Muscle of leg (tissue), 3 donors: ENCODE measurements at regions not wholly inside any gene's neighbourhood (a gene's known extent, or its start where the extent isn't known, plus 50 kb on each side); places are given as distances from the start of the nearest gene placed in this dataset.

Source experiments
- DNase-seq: peaks from one replicate; pipeline ENCODE4 v3.0.0; 2013
- H3K27ac ChIP-seq: one replicate; pipeline ENCODE4 v1.5.1; 2013; ENCODE audit warnings: mild to moderate bottlenecking, low read length, control low read depth
- H3K27me3 ChIP-seq: one replicate; pipeline ENCODE4 v1.6.1; 2013; ENCODE audit warnings: low read length; ENCODE audit not compliant: control insufficient read depth, insufficient read depth
- H3K36me3 ChIP-seq: one replicate; pipeline ENCODE4 v1.6.1; 2013; ENCODE audit warnings: low read length; ENCODE audit not compliant: control insufficient read depth, insufficient read depth
- H3K4me1 ChIP-seq: one replicate; pipeline ENCODE4 v1.6.1; 2013; ENCODE audit warnings: low read length; ENCODE audit not compliant: control insufficient read depth, insufficient read depth
- H3K4me3 ChIP-seq: one replicate; pipeline ENCODE4 v1.5.1; 2013; ENCODE audit warnings: low read length, control low read depth
- H3K9me3 ChIP-seq: replicated peaks from 2 replicates; pipeline ENCODE4 v1.6.1; 2013; ENCODE audit warnings: low read depth, low read length; ENCODE audit not compliant: control insufficient read depth
- whole genome bisulfite sequencing: methylation state at CpG from one replicate; pipeline ENCODE4 v1.1.5; 2013; ENCODE audit warnings: missing lambda C conversion rate; ENCODE audit not compliant: insufficient coverage; 5-methylcytosine and 5-hydroxymethylcytosine counted together

GRCh38 chr6:56714273-56714672, 71.6 kb upstream of the DST start:
- 80% methylated on average over 1 of the region's 1 CpG for WGBS
- peaks cover 4% of the 10 kb centered on the region for H3K4me1 ChIP-seq
- H3K27me3 ChIP-seq = no peaks in the 10 kb centered on the region
- no peak for DNase-seq
- peaks cover 3% of the 10 kb centered on the region for H3K9me3 ChIP-seq
- H3K27ac ChIP-seq = no peak overlapping the region
- H3K4me3 ChIP-seq = no peak overlapping the region
- no peaks in the 10 kb centered on the region for H3K36me3 ChIP-seq

- Histone ChIP-seq H3K27ac (no peak overlapping the region), H3K4me1 (peaks cover 4% of the 10 kb centered on the region), H3K9me3 (peaks cover 3% of the 10 kb centered on the region), H3K36me3 (no peaks in the 10 kb centered on the region), H3K4me3 (no peak overlapping the region), H3K27me3 (no peaks in the 10 kb centered on the region)
- DNase-seq = peak; percentile 12
- 46% methylated on average over 2 of the region's 3 CpGs for WGBS
Measured at GRCh38 chr6:56713254-56713672, 70.6 kb upstream of the DST start.

GRCh38 chr6:56710967-56711366, 68.3 kb upstream of the DST start:
- Histone ChIP-seq H3K36me3 (no peaks in the 10 kb centered on the region), H3K4me3 (no peak overlapping the region), H3K27ac (no peak overlapping the region), H3K27me3 (no peaks in the 10 kb centered on the region), H3K4me1 (peaks cover 4% of the 10 kb centered on the region), H3K9me3 (no peaks in the 10 kb centered on the region)
- no CpG with 5 or more reads among the region's 1 CpG for WGBS
- DNase-seq = no peak

- no peak for DNase-seq
- WGBS = no CpG with 5 or more reads among the region's 4 CpGs
- Histone ChIP-seq H3K27me3 (no peaks in the 10 kb centered on the region), H3K4me1 (no peaks in the 10 kb centered on the region), H3K4me3 (no peak overlapping the region), H3K9me3 (no peaks in the 10 kb centered on the region), H3K36me3 (no peaks in the 10 kb centered on the region), H3K27ac (no peak overlapping the region)
Measured at GRCh38 chr6:56709650-56710049, 67.0 kb upstream of the DST start.

- no CpG with 5 or more reads among the region's 4 CpGs for WGBS
- H3K27ac ChIP-seq = peak overlapping the region; percentile 53
Measured at GRCh38 chr6:56708810-56709597, 66.3 kb upstream of the DST start.

GRCh38 chr6:56706981-56707726, 64.5 kb upstream of the DST start:
- no CpG with 5 or more reads among the region's 5 CpGs for WGBS
- no peaks in the 10 kb centered on the region for H3K4me1 ChIP-seq
- H3K27me3 ChIP-seq = no peaks in the 10 kb centered on the region
- H3K9me3 ChIP-seq = no peaks in the 10 kb centered on the region
- no peak overlapping the region for H3K4me3 ChIP-seq
- H3K36me3 ChIP-seq = no peaks in the 10 kb centered on the region
- H3K27ac ChIP-seq = no peak overlapping the region
- no peak for DNase-seq

More at GRCh38 chr6:56708810-56709597, 66.3 kb upstream of the DST start:
- DNase-seq = peak; percentile 78
- Histone ChIP-seq H3K27me3 (no peaks in the 10 kb centered on the region), H3K36me3 (no peaks in the 10 kb centered on the region), H3K4me3 (no peak overlapping the region), H3K4me1 (no peaks in the 10 kb centered on the region), H3K9me3 (no peaks in the 10 kb centered on the region)

GRCh38 chr6:56699066-56699654, 56.5 kb upstream of the DST start:
- H3K27ac ChIP-seq = no peak overlapping the region
- H3K4me3 ChIP-seq = no peak overlapping the region
- H3K4me1 ChIP-seq = no peaks in the 10 kb centered on the region
- no CpG with 5 or more reads among the region's 1 CpG for WGBS
- DNase-seq = peak; percentile 51
- H3K27me3 ChIP-seq = no peaks in the 10 kb centered on the region
- peaks cover 3% of the 10 kb centered on the region for H3K36me3 ChIP-seq
- H3K9me3 ChIP-seq = no peaks in the 10 kb centered on the region

- Histone ChIP-seq H3K27ac (no peak overlapping the region), H3K27me3 (no peaks in the 10 kb centered on the region), H3K9me3 (no peaks in the 10 kb centered on the region), H3K4me3 (no peak overlapping the region), H3K36me3 (peaks cover 3% of the 10 kb centered on the region), H3K4me1 (peaks cover 3% of the 10 kb centered on the region)
- no peak for DNase-seq
Measured at GRCh38 chr6:56695702-56696101, 53.0 kb upstream of the DST start.

- H3K4me3 ChIP-seq = no peak overlapping the region
- DNase-seq = no peak
- no peak overlapping the region for H3K27ac ChIP-seq
- peaks cover 3% of the 10 kb centered on the region for H3K36me3 ChIP-seq
- H3K27me3 ChIP-seq = no peaks in the 10 kb centered on the region
- H3K4me1 ChIP-seq = peaks cover 3% of the 10 kb centered on the region
- no peaks in the 10 kb centered on the region for H3K9me3 ChIP-seq
Measured at GRCh38 chr6:56694002-56694401, 51.3 kb upstream of the DST start.

GRCh38 chr6:56693246-56693607, 50.5 kb upstream of the DST start:
- peak; percentile 87 for DNase-seq
- Histone ChIP-seq H3K36me3 (peaks cover 3% of the 10 kb centered on the region), H3K27me3 (no peaks in the 10 kb centered on the region), H3K4me3 (no peak overlapping the region), H3K9me3 (no peaks in the 10 kb centered on the region), H3K27ac (peak overlapping the region; percentile 74), H3K4me1 (peaks cover 3% of the 10 kb centered on the region)
- WGBS = 50% methylated on average over 3 of the region's 5 CpGs
